Stomach (tissue), 4 donors: ENCODE measurements at regions not wholly inside any gene's neighbourhood (a gene's known extent, or its start where the extent isn't known, plus 50 kb on each side); places are given as distances from the start of the nearest gene placed in this dataset.

Source experiments
- CTCF ChIP-seq, 7 experiments: fragments of 450-650 bp in 4 of 7; fragments of 200-600 bp in 3 of 7; sonication (generic) in 3 of 7; IDR thresholded peaks; one replicate each; pipeline ENCODE4 v1.5.1; 2016 to 2019; ENCODE audit warnings: antibody characterized with exemption in 7 of 7, control low read depth in 2 of 7, mild to moderate bottlenecking in 1 of 7
- EP300 ChIP-seq: sonication (generic); formaldehyde crosslinking; IDR thresholded peaks from one replicate; pipeline ENCODE4 v1.6.1; 2017; ENCODE audit warnings: antibody characterized with exemption
- POLR2AphosphoS5 ChIP-seq, 3 donors: sonication (generic); formaldehyde crosslinking; IDR thresholded peaks; one replicate each; pipeline ENCODE4 v1.6.1; 2016; ENCODE audit warnings: antibody characterized with exemption in 3 of 3

- no peak for TF ChIP-seq CTCF (IDR thresholded peaks at IDR 0.05)
- TF ChIP-seq POLR2AphosphoS5 (IDR thresholded peaks at IDR 0.05), result no peak
- TF ChIP-seq EP300, result no peak
Measured at GRCh38 chr19:30848636-30849425, 476.6 kb downstream of the ZNF536 start.
